ENCODE measurements at regions not wholly inside any gene's neighbourhood (a gene's known extent, or its start where the extent isn't known, plus 50 kb on each side); places are given as distances from the start of the nearest gene placed in this dataset.
A peak's percentile ranks its signal among the peaks of the same experiment; 100 is the strongest.

GRCh38 chr2:15047184-15047583, 414.7 kb downstream of the LRATD1 start:
- H3K9me3 ChIP-seq (ENCODE audit: control insufficient read depth in 1 of 2, insufficient read depth in 1 of 2, low read depth in 1 of 2, low read length in 2 of 2), result no peaks in the 10 kb centered on the region
- no peaks in the 10 kb centered on the region for H3K36me3 ChIP-seq (ENCODE audit: control insufficient read depth in 1 of 2, insufficient read depth in 2 of 2, low read length in 2 of 2)
- H3K4me1 ChIP-seq (ENCODE audit: control insufficient read depth in 1 of 2, insufficient read depth in 2 of 2, low read length in 2 of 2), result no peaks in the 10 kb centered on the region
- H4K20me1 ChIP-seq (ENCODE audit: insufficient read depth), result no peaks in the 10 kb centered on the region
- H3K4me3 ChIP-seq (replicated peaks in 1 of 2; ENCODE audit: low read depth in 1 of 2, low read length in 2 of 2), result no peak overlapping the region
- TF ChIP-seq FOSL1 (IDR thresholded peaks at IDR 0.05; ENCODE audit: low read depth) (no peak), JUND (IDR thresholded peaks at IDR 0.05) (no peak), ZNF274 (IDR thresholded peaks at IDR 0.05; ENCODE audit: low read depth, low read length) (no peak), REST (IDR thresholded peaks at IDR 0.05; ENCODE audit: low read depth) (no peak), YY1 (IDR thresholded peaks at IDR 0.05; ENCODE audit: extremely low read depth, insufficient replicate concordance, low read depth, low read length) (no peak), ZFX (IDR thresholded peaks at IDR 0.05) (no peak), RAD21 (IDR thresholded peaks at IDR 0.05; ENCODE audit: low read depth) (no peak), ATF3 (IDR thresholded peaks at IDR 0.05) (no peak), POLR2A (IDR thresholded peaks at IDR 0.05; ENCODE audit: borderline replicate concordance, extremely low read depth, insufficient read depth, insufficient read length) (no peak), CBX3 (IDR thresholded peaks at IDR 0.05; ENCODE audit: low read depth) (no peak), MAX (IDR thresholded peaks at IDR 0.05) (no peak), EZH2 (IDR thresholded peaks at IDR 0.05) (no peak), SRF (IDR thresholded peaks at IDR 0.05; ENCODE audit: low read depth) (no peak), SP1 (IDR thresholded peaks at IDR 0.05; ENCODE audit: low read depth) (no peak), EZH2phosphoT487 (IDR thresholded peaks at IDR 0.05; ENCODE audit: borderline replicate concordance) (no peak), ZBTB33 (IDR thresholded peaks at IDR 0.05; ENCODE audit: extremely low read depth, insufficient replicate concordance, low read length) (no peak)
- ChIA-PET CTCF (no interaction called here), RAD21 (ENCODE audit: low non-redundant PET in 1 of 2, low total read pairs in 2 of 2, uncharacterized antibody in 2 of 2, unreplicated experiment in 2 of 2) (no interaction called here), POLR2A (no interaction called here)
- intact Hi-C loops (cut with micrococcal nuclease), result no loop called here
- H3K9me2 ChIP-seq (ENCODE audit: insufficient read depth), result no peaks in the 10 kb centered on the region
- H3K27me3 ChIP-seq (ENCODE audit: insufficient read depth, low read length), result peaks cover 14% of the 10 kb centered on the region
- no peak overlapping the region for H3K9ac ChIP-seq (ENCODE audit: low read length)
- no peak overlapping the region for H2AFZ ChIP-seq (ENCODE audit: low read depth, low read length, poor library complexity, severe bottlenecking)
- no peak overlapping the region for H3K4me2 ChIP-seq (ENCODE audit: low read length)
- no peak for DNase-seq (ENCODE audit: low read depth, low spot score)
- H3K79me2 ChIP-seq (ENCODE audit: insufficient read depth, low read length), result no peaks in the 10 kb centered on the region
- peak; percentile 46; the same call in 1 of the 2 replicates for ATAC-seq
- H3K27ac ChIP-seq (ENCODE audit: low read depth, low read length), result no peak overlapping the region
- no TSS peak for BruUV-seq (replicated peaks)
